Liver (tissue), 8 donors: ENCODE measurements at regions not wholly inside any gene's neighbourhood (a gene's known extent, or its start where the extent isn't known, plus 50 kb on each side); places are given as distances from the start of the nearest gene placed in this dataset.

Experiments used
- DNase-seq: peaks from one replicate; pipeline ENCODE4 v3.0.0-alpha.2; 2017; ENCODE audit warnings: low spot score
- H3K27ac ChIP-seq, 2 donors: one replicate each; pipeline ENCODE4 v1.7.0; 2013; ENCODE audit warnings: inconsistent platforms in 2 of 2, low read length in 2 of 2, control low read depth in 1 of 2, low read depth in 1 of 2, mild to moderate bottlenecking in 1 of 2
- H3K27me3 ChIP-seq, 4 donors: one replicate each; pipeline versions ENCODE4 v1.6.1 to v1.7.0; 2013; ENCODE audit warnings: low read length in 3 of 4, inconsistent platforms in 1 of 4, mild to moderate bottlenecking in 1 of 4, moderate library complexity in 1 of 4; ENCODE audit not compliant: control insufficient read depth in 4 of 4, insufficient read depth in 4 of 4
- H3K36me3 ChIP-seq, 4 donors: one replicate each; pipeline versions ENCODE4 v1.6.1 to v1.7.0; 2013; ENCODE audit warnings: low read length in 3 of 4, mild to moderate bottlenecking in 3 of 4, low read depth in 1 of 4, moderate library complexity in 1 of 4; ENCODE audit not compliant: control insufficient read depth in 4 of 4, insufficient read depth in 3 of 4
- H3K4me1 ChIP-seq, 4 donors: one replicate each; pipeline versions ENCODE4 v1.6.1 to v1.7.0; 2013; ENCODE audit warnings: low read length in 3 of 4, mild to moderate bottlenecking in 3 of 4, moderate library complexity in 1 of 4; ENCODE audit not compliant: control insufficient read depth in 4 of 4, insufficient read depth in 4 of 4
- H3K4me3 ChIP-seq, 3 donors: one replicate each; pipeline versions ENCODE4 v1.6.1 to v1.7.0; 2013; ENCODE audit warnings: low read length in 3 of 3, control low read depth in 1 of 3, low read depth in 1 of 3, mild to moderate bottlenecking in 1 of 3
- H3K9ac ChIP-seq, 2 donors: one replicate each; pipeline ENCODE4 v1.7.0; 2013; ENCODE audit warnings: low read length in 2 of 2, mild to moderate bottlenecking in 2 of 2, moderate library complexity in 2 of 2, control low read depth in 1 of 2, low read depth in 1 of 2
- H3K9me3 ChIP-seq, 4 donors: one replicate each; pipeline versions ENCODE4 v1.6.1 to v1.7.0; 2013; ENCODE audit warnings: low read length in 3 of 4; ENCODE audit not compliant: control insufficient read depth in 4 of 4
- ATF3 ChIP-seq: IDR thresholded peaks from 2 replicates; pipeline ENCODE4 v1.6.1; 2016; ENCODE audit warnings: antibody characterized with exemption
- CTCF ChIP-seq: fragments of 150-350 bp; IDR thresholded peaks from 2 replicates; pipeline ENCODE4 v1.5.1; 2017; ENCODE audit warnings: improper control_type of control experiment, low read depth, low read length; ENCODE audit not compliant: missing input control
- EGR1 ChIP-seq, 2 donors: IDR thresholded peaks; 2 replicates each; pipeline ENCODE4 v1.6.1; 2016 to 2018; ENCODE audit warnings: antibody characterized with exemption in 2 of 2, low read depth in 2 of 2
- FOXA1 ChIP-seq: IDR thresholded peaks from 2 replicates; pipeline ENCODE4 v1.6.1; 2016; ENCODE audit warnings: antibody characterized with exemption
- HNF4A ChIP-seq, 2 donors: conservative IDR thresholded peaks; 2 replicates each; pipeline ENCODE4 v1.6.1; 2016; ENCODE audit warnings: antibody characterized with exemption in 2 of 2, mild to moderate bottlenecking in 2 of 2
- JUND ChIP-seq, 2 donors: IDR thresholded peaks; 2 replicates each; pipeline ENCODE4 v1.6.1; 2016; ENCODE audit warnings: antibody characterized with exemption in 2 of 2
- NR2F2 ChIP-seq: IDR thresholded peaks from 2 replicates; pipeline ENCODE4 v1.6.1; 2016; ENCODE audit warnings: antibody characterized with exemption
- RAD21 ChIP-seq, 2 donors: IDR thresholded peaks; 2 replicates each; pipeline ENCODE4 v1.6.1; 2016; ENCODE audit warnings: antibody characterized with exemption in 2 of 2, mild to moderate bottlenecking in 2 of 2
- REST ChIP-seq: IDR thresholded peaks from 2 replicates; pipeline ENCODE4 v1.6.1; 2016; ENCODE audit warnings: antibody characterized with exemption, mild to moderate bottlenecking
- RXRA ChIP-seq, 2 donors: IDR thresholded peaks; 2 replicates each; pipeline ENCODE4 v1.6.1; 2017 to 2018; ENCODE audit warnings: antibody characterized with exemption in 2 of 2, mild to moderate bottlenecking in 1 of 2
- SP1 ChIP-seq: IDR thresholded peaks from 2 replicates; pipeline ENCODE4 v1.6.1; 2018; ENCODE audit warnings: antibody characterized with exemption, mild to moderate bottlenecking
- TAF1 ChIP-seq: conservative IDR thresholded peaks from 2 replicates; pipeline ENCODE4 v1.6.1; 2016; ENCODE audit warnings: antibody characterized with exemption, mild to moderate bottlenecking
- YY1 ChIP-seq: IDR thresholded peaks from 2 replicates; pipeline ENCODE4 v1.6.1; 2016; ENCODE audit warnings: antibody characterized with exemption, mild to moderate bottlenecking
- ZBTB33 ChIP-seq: IDR thresholded peaks from 2 replicates; pipeline ENCODE4 v1.6.1; 2016; ENCODE audit warnings: antibody characterized with exemption
- WGBS: extraction: QIAGEN DNeasy Blood & Tissue Kit; methylation state at CpG from one replicate; pipeline ENCODE4 v1.1.7; 2013; 5-methylcytosine and 5-hydroxymethylcytosine counted together
- TF ChIP-seq, protein P1 (sequence below): IDR thresholded peaks from 2 replicates; pipeline ENCODE4 v1.6.1; 2016; ENCODE audit warnings: antibody characterized with exemption
- donor health status: healthy.
- donor health status: healthy.
- donor health status: healthy.
- donor health status: healthy.
- donor health status: healthy.

GRCh38 chr20:24751551-24751950 is 197.5 kb upstream of the CST7 start:
- H3K27me3 ChIP-seq = no peaks in the 10 kb centered on the region
- H3K9me3 ChIP-seq = no peaks in the 10 kb centered on the region
- no peak for DNase-seq
- H3K36me3 ChIP-seq = no peaks in the 10 kb centered on the region
- WGBS = 97% methylated on average over 4 of the region's 4 CpGs
- TF ChIP-seq FOXA1 = no peak
- peaks cover 0 to 11% (median 9%) of the 10 kb centered on the region in 4 donors for H3K4me1 ChIP-seq
- H3K9ac ChIP-seq = no peak overlapping the region
- H3K27ac ChIP-seq = no peak overlapping the region
- H3K4me3 ChIP-seq = no peak overlapping the region

GRCh38 chr20:24752612-24753011 is 196.5 kb upstream of the CST7 start:
- no peak for DNase-seq
- 93% methylated on average over 6 of the region's 6 CpGs for WGBS

More at GRCh38 chr20:24752612-24753011, 196.5 kb upstream of the CST7 start:
- Histone ChIP-seq H3K27ac (no peak overlapping the region), H3K4me3 (no peak overlapping the region), H3K4me1 (peaks cover 0 to 11% (median 9%) of the 10 kb centered on the region in 4 donors), H3K36me3 (no peaks in the 10 kb centered on the region), H3K9me3 (no peaks in the 10 kb centered on the region), H3K9ac (no peak overlapping the region), H3K27me3 (no peaks in the 10 kb centered on the region)
- TF ChIP-seq, protein P1, sequence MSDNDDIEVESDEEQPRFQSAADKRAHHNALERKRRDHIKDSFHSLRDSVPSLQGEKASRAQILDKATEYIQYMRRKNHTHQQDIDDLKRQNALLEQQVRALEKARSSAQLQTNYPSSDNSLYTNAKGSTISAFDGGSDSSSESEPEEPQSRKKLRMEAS = no peak
- no peak for TF ChIP-seq REST
- no peak for TF ChIP-seq RAD21 (IDR thresholded peaks at IDR 0.05)
- no peak for TF ChIP-seq YY1
- TF ChIP-seq EGR1 (IDR thresholded peaks at IDR 0.05; ENCODE audit: low read depth in 2 of 2) = no peak
- TF ChIP-seq RXRA (IDR thresholded peaks at IDR 0.05) = no peak
- no peak for TF ChIP-seq CTCF
- TF ChIP-seq ZBTB33 = no peak
- no peak for TF ChIP-seq ATF3
- TF ChIP-seq HNF4A (conservative IDR thresholded peaks at IDR 0.05) = no peak
- TF ChIP-seq SP1 = no peak
- TF ChIP-seq JUND (IDR thresholded peaks at IDR 0.05) = no peak
- TF ChIP-seq TAF1 = no peak
- TF ChIP-seq NR2F2 = no peak
